ENCODE measurements at regions not wholly inside any gene's neighbourhood (a gene's known extent, or its start where the extent isn't known, plus 50 kb on each side); places are given as distances from the start of the nearest gene placed in this dataset. TPM values are rescaled to one million over a fixed set of nuclear protein-coding genes. Genes with fewer than 3 reads are reported as not detected.

DNA sequence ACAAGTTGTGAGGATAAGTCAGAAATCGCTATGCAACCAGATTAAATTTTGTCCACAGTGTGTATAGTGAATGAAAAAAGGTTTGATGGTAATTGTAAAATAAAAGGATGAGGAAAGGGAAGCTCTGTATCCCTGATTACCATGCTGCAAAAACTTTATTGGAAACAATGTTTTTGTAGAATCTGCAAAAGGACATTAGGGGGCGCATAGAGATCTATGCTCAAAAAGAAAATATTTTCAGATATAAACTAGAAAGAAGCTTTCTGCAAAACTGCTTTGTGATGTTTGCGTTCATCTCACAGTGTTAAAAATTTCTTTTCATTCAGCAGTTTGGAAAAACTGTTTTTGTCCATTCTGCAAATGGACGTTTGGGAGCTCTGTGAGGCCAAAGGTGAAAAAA is 390.5 kb downstream of the OR4C45 start:
- no peak overlapping the region for H2AFZ ChIP-seq (ENCODE audit: low read length)
- TF ChIP-seq, protein P1, sequence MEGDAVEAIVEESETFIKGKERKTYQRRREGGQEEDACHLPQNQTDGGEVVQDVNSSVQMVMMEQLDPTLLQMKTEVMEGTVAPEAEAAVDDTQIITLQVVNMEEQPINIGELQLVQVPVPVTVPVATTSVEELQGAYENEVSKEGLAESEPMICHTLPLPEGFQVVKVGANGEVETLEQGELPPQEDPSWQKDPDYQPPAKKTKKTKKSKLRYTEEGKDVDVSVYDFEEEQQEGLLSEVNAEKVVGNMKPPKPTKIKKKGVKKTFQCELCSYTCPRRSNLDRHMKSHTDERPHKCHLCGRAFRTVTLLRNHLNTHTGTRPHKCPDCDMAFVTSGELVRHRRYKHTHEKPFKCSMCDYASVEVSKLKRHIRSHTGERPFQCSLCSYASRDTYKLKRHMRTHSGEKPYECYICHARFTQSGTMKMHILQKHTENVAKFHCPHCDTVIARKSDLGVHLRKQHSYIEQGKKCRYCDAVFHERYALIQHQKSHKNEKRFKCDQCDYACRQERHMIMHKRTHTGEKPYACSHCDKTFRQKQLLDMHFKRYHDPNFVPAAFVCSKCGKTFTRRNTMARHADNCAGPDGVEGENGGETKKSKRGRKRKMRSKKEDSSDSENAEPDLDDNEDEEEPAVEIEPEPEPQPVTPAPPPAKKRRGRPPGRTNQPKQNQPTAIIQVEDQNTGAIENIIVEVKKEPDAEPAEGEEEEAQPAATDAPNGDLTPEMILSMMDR (conservative IDR thresholded peaks at IDR 0.05; ENCODE audit: low read length), result peak; percentile 26; the same call in 1 of the 2 replicates
- TF ChIP-seq EZH2phosphoT487 (IDR thresholded peaks at IDR 0.05; ENCODE audit: borderline replicate concordance, low read depth, low read length), result no peak
- intact Hi-C loops (cut with micrococcal nuclease; ENCODE audit: unreplicated experiment), result no loop called here
- POLR2A ChIA-PET, result no interaction called here
- H3K4me1 ChIP-seq (ENCODE audit: insufficient read depth, low read length, poor library complexity, severe bottlenecking), result no peaks in the 10 kb centered on the region
- no peak overlapping the region for H3K27ac ChIP-seq (ENCODE audit: low read depth, low read length, poor library complexity, severe bottlenecking)
- H3K36me3 ChIP-seq (ENCODE audit: insufficient read depth, low read length), result no peaks in the 10 kb centered on the region
- peaks cover 16% of the 10 kb centered on the region for H3K9me3 ChIP-seq (ENCODE audit: low read length)
- H3K9me2 ChIP-seq (ENCODE audit: insufficient read depth, low read length), result no peaks in the 10 kb centered on the region
- DNase-seq (ENCODE audit: low spot score), result no peak
- H3K4me3 ChIP-seq (ENCODE audit: low read depth, low read length, poor library complexity, severe bottlenecking), result no peak overlapping the region
- BruUV-seq (replicated peaks), result no TSS peak
- H3K79me2 ChIP-seq (ENCODE audit: insufficient read depth, low read depth, low read length), result no peaks in the 10 kb centered on the region
- CTCF ChIA-PET (ENCODE audit: unreplicated experiment), result no interaction called here
- H4K20me1 ChIP-seq (ENCODE audit: insufficient read depth, low read length), result no peaks in the 10 kb centered on the region
- no peak overlapping the region for H3K4me2 ChIP-seq (ENCODE audit: low read length)

Small RNAs in the stretch of these regions (small RNA-seq; reads per million reads assigned to genes)
- gene AC109635.3, result not detected

All from OCI-LY7 (cell line).